ENCODE measurements at regions not wholly inside any gene's neighbourhood (a gene's known extent, or its start where the extent isn't known, plus 50 kb on each side); places are given as distances from the start of the nearest gene placed in this dataset.

GRCh38 chr17:52255347-52255746 lies 96.8 kb upstream of the CA10 start:
- Mint-ChIP-seq H3K4me1 (peaks cover 14% of the 10 kb centered on the region), H3K4me3 (no peak overlapping the region), H3K27ac (no peak overlapping the region), H3K36me3 (ENCODE audit: low read depth) (no peaks in the 10 kb centered on the region), H3K9me3 (peaks cover 2% of the 10 kb centered on the region; the same call in 2 of the 3 replicates), H3K27me3 (ENCODE audit: insufficient read depth, low read depth, poor library complexity) (no peaks in the 10 kb centered on the region)
- TF ChIP-seq ZNF331 (CRISPR knock-in tag; IDR thresholded peaks at IDR 0.05; ENCODE audit: low read depth) (no peak), REST (IDR thresholded peaks at IDR 0.05; ENCODE audit: unreplicated experiment) (no peak), EZH2phosphoT487 (IDR thresholded peaks at IDR 0.05; ENCODE audit: unreplicated experiment) (no peak), EZH2 (IDR thresholded peaks at IDR 0.05; ENCODE audit: low read depth, unreplicated experiment) (no peak)
- TF ChIP-seq, protein P1, sequence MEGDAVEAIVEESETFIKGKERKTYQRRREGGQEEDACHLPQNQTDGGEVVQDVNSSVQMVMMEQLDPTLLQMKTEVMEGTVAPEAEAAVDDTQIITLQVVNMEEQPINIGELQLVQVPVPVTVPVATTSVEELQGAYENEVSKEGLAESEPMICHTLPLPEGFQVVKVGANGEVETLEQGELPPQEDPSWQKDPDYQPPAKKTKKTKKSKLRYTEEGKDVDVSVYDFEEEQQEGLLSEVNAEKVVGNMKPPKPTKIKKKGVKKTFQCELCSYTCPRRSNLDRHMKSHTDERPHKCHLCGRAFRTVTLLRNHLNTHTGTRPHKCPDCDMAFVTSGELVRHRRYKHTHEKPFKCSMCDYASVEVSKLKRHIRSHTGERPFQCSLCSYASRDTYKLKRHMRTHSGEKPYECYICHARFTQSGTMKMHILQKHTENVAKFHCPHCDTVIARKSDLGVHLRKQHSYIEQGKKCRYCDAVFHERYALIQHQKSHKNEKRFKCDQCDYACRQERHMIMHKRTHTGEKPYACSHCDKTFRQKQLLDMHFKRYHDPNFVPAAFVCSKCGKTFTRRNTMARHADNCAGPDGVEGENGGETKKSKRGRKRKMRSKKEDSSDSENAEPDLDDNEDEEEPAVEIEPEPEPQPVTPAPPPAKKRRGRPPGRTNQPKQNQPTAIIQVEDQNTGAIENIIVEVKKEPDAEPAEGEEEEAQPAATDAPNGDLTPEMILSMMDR (conservative IDR thresholded peaks at IDR 0.05; ENCODE audit: low read depth in 2 of 2): no peak
- no peak overlapping the region for H3K27ac ChIP-seq (ENCODE audit: low read depth)
- H3F3A ChIP-seq (replicated peaks; ENCODE audit: low read depth): no peaks in the 10 kb centered on the region
- H3K4me2 ChIP-seq: no peak overlapping the region
- H2AFZ ChIP-seq: peak overlapping the region; percentile 74
- no peaks in the 10 kb centered on the region for H3K27me3 ChIP-seq (ENCODE audit: insufficient read depth)
- no peaks in the 10 kb centered on the region for H3K79me2 ChIP-seq (replicated peaks; ENCODE audit: insufficient read depth)
- peaks cover 8% of the 10 kb centered on the region; the same call in 1 of the 2 replicates for H3K9me2 ChIP-seq (ENCODE audit: insufficient read depth)
- no peaks in the 10 kb centered on the region for H3K36me3 ChIP-seq (ENCODE audit: insufficient read depth)
- no peak for ATAC-seq
- no peaks in the 10 kb centered on the region for H4K20me1 ChIP-seq (replicated peaks; ENCODE audit: insufficient read depth)
- DNase-seq (ENCODE audit: low spot score): peak; percentile 4
- H3K4me3 ChIP-seq: no peak overlapping the region
- H3K4me1 ChIP-seq (ENCODE audit: insufficient read depth): 0 out of 2 replicates have a peak, but pooled peaks cover 3% of the 10 kb centered on the region

GRCh38 chr17:52244689-52245088 lies 86.2 kb upstream of the CA10 start:
- H3K27ac Mint-ChIP-seq: no peak overlapping the region
- no peak overlapping the region for H3K4me3 ChIP-seq
- H2AFZ ChIP-seq: no peak overlapping the region
- H3K27ac ChIP-seq (ENCODE audit: low read depth): no peak overlapping the region
- H3K79me2 ChIP-seq (replicated peaks; ENCODE audit: insufficient read depth): no peaks in the 10 kb centered on the region
- DNase-seq (ENCODE audit: low spot score): no peak
- no peak overlapping the region for H3K4me3 Mint-ChIP-seq
- H3K4me2 ChIP-seq: no peak overlapping the region
- no peaks in the 10 kb centered on the region for H4K20me1 ChIP-seq (replicated peaks; ENCODE audit: insufficient read depth)
- no peaks in the 10 kb centered on the region for H3F3A ChIP-seq (replicated peaks; ENCODE audit: low read depth)
- no peaks in the 10 kb centered on the region for H3K9me2 ChIP-seq (ENCODE audit: insufficient read depth)
- H3K36me3 ChIP-seq (ENCODE audit: insufficient read depth): no peaks in the 10 kb centered on the region
- H3K27me3 Mint-ChIP-seq (ENCODE audit: insufficient read depth, low read depth, poor library complexity): peaks cover 1% of the 10 kb centered on the region
- no peaks in the 10 kb centered on the region for H3K27me3 ChIP-seq (ENCODE audit: insufficient read depth)
- no peaks in the 10 kb centered on the region for H3K4me1 Mint-ChIP-seq
- H3K4me1 ChIP-seq (ENCODE audit: insufficient read depth): no peaks in the 10 kb centered on the region; the same call in 1 of the 2 replicates
- no peaks in the 10 kb centered on the region for H3K36me3 Mint-ChIP-seq (ENCODE audit: low read depth)
- ATAC-seq: no peak
- H3K9me3 Mint-ChIP-seq: peaks cover 6% of the 10 kb centered on the region; the same call in 1 of the 3 replicates
- TF ChIP-seq ZNF331 (CRISPR knock-in tag; IDR thresholded peaks at IDR 0.05; ENCODE audit: low read depth): no peak
- no peak for TF ChIP-seq ZNF462 (CRISPR knock-in tag; IDR thresholded peaks at IDR 0.05)
- TF ChIP-seq NANOG (IDR thresholded peaks at IDR 0.05; ENCODE audit: borderline replicate concordance): no peak
- TF ChIP-seq CREB1 (CRISPR knock-in tag; IDR thresholded peaks at IDR 0.05; ENCODE audit: low read depth): no peak

All from GM23338 (cell line).